Inferior parietal cortex (tissue), 1 donor: ENCODE measurements at regions not wholly inside any gene's neighbourhood (a gene's known extent, or its start where the extent isn't known, plus 50 kb on each side); places are given as distances from the start of the nearest gene placed in this dataset.
"Not testable (repeated sequence)": the region's sequence is repeated elsewhere in the genome, so short reads cannot be mapped to it uniquely, and the experiment has no call there.

ENCODE experiments used
- DNase-seq: peaks from one replicate; pipeline ENCODE4 v3.0.0-alpha.2; 2016; ENCODE audit errors: extremely low spot score

GRCh38 chr5:163569284-163569683, 63.9 kb downstream of the MAT2B start:
- peak; percentile 47 for DNase-seq

- DNase-seq: no peak
Measured at GRCh38 chr5:163571744-163572143, 66.3 kb downstream of the MAT2B start.

- DNase-seq: no peak
Measured at GRCh38 chr5:163574472-163575440, 69.3 kb downstream of the MAT2B start.

- no peak for DNase-seq
Measured at GRCh38 chr5:163578652-163579051, 73.2 kb downstream of the MAT2B start.

GRCh38 chr5:163579729-163580128, 74.3 kb downstream of the MAT2B start:
- DNase-seq: no peak

- no peak for DNase-seq
Measured at GRCh38 chr5:163580516-163580915, 75.1 kb downstream of the MAT2B start.

- DNase-seq: not testable (repeated sequence)
Measured at GRCh38 chr5:163583491-163584153, 78.2 kb downstream of the MAT2B start.

- DNase-seq: no peak
Measured at GRCh38 chr5:163585206-163585605, 79.8 kb downstream of the MAT2B start.

GRCh38 chr5:163586531-163586956, 81.1 kb downstream of the MAT2B start:
- peak; percentile 49 for DNase-seq

GRCh38 chr5:163594951-163595350, 89.5 kb downstream of the MAT2B start:
- DNase-seq: no peak

- DNase-seq: no peak
Measured at GRCh38 chr5:163595932-163596607, 90.7 kb downstream of the MAT2B start.

GRCh38 chr5:163596608-163597315, 91.3 kb downstream of the MAT2B start:
- no peak for DNase-seq

- DNase-seq: no peak
Measured at GRCh38 chr5:163604013-163604412, 98.6 kb downstream of the MAT2B start.

- DNase-seq: no peak
Measured at GRCh38 chr5:163607256-163607655, 101.8 kb downstream of the MAT2B start.

GRCh38 chr5:163608621-163609020, 103.2 kb downstream of the MAT2B start:
- DNase-seq: no peak

- no peak for DNase-seq
Measured at GRCh38 chr5:163609910-163610309, 104.5 kb downstream of the MAT2B start.

GRCh38 chr5:163612358-163613149, 107.1 kb downstream of the MAT2B start:
- peak; percentile 66 for DNase-seq

- no peak for DNase-seq
Measured at GRCh38 chr5:163613150-163613442, 107.7 kb downstream of the MAT2B start.

GRCh38 chr5:163614787-163615186, 109.4 kb downstream of the MAT2B start:
- DNase-seq: peak; percentile 55

- no peak for DNase-seq
Measured at GRCh38 chr5:163619273-163619934, 114.0 kb downstream of the MAT2B start.
